OCI-M1 (cell line): ENCODE measurements at regions not wholly inside any gene's neighbourhood (a gene's known extent, or its start where the extent isn't known, plus 50 kb on each side); places are given as distances from the start of the nearest gene placed in this dataset.

ENCODE experiments used
- DNase-seq: peaks from one replicate; lab custom pipeline; 2025; lab: John Stamatoyannopoulos, UW

- DNase-seq: no peak
Measured at GRCh38 chr16:5850632-5851392, 753.2 kb upstream of the EEF2KMT start.

GRCh38 chr16:5845046-5845445, 747.5 kb upstream of the EEF2KMT start:
- no peak for DNase-seq

DNA sequence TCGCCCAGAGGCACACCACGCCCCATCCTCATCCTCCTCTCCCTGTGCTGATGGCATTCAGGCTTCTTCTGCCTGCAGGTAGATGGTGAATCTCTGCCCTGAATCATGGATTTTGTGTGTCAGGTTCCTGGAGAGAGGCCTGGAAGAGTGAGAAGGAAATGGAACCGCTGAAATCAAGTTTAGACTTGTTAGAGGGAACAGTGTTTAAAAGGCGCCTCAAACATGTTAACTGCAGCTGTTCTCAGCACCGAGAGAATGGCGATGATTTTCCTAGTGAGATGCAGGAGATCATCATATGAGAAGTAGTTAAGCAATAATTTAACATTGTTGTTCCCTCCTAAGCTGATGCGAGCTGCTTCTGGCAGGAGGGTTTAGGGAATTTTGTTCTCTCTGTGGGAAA, 744.4 kb upstream of the EEF2KMT start:
- no peak for DNase-seq

GRCh38 chr16:5838725-5839124, 741.1 kb upstream of the EEF2KMT start:
- no peak for DNase-seq

DNA sequence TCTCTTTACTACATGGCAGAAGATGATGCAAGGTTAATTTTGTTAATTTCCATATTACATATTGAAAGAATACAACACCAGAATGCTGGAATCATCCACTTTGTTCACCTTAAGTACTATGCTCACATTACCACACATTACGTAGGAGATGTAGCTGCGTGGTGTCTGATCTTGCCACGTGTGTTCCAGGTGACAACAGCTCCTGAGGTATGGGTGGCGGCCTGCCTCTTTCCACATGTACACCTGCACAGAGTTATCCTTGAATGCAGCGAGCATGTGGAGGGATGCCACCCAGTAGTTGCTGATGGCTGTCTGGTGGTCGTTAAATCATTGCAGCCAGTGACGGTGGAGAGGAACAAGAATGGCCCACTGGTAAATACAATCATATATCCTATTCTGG, 740.5 kb upstream of the EEF2KMT start:
- DNase-seq: no peak

DNA sequence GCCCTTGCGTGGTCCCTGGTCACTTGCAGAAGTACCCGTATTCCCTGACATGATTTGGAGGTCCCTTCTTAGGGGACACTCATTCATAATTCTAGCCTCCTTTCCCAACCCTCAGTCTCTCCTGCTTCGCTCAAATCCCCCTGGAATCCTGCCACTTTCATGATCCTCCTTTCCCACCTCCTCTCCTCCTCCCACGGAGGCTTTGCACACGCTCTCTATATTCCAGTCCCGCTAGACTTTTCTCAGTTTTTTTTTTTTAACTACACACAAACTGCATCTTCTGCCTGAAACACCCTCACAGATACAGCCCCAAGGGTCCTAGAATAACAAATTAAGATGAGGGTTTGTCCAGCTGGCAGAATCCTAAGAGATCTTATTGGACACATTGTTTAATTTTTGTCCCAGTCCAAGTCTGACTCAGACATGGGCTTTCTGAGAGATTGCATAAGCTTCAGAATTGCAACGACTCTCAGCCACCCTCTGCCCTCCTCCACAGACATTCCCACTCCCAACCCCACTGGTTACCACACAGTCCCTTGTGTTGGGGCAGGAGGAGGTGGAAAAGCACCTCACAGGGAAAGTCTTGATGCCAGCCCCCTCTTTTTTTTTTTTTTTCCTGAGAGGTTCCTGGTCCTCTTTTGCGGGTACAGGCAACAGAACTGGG, 739.5 kb upstream of the EEF2KMT start:
- no peak for DNase-seq

DNA sequence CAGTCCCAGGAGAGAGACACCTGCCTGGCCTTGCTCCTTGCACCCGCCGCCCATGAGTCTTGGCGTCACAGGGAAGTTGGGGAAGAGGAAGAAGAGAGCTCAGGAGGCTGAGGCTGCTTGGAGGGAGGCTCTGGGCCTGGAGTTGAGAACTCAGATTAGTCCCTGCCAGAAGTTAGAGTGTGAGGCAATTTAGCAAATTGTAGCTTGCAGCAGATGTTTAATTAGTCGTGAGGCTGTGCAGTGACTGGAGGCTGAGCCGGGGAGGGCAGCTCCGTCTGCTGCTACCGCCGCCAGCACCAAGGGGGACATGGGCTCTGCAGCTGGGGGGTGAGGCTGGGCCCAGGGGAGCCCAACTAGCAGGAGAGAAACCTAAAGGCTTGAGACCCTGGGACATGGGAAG, 738.3 kb upstream of the EEF2KMT start:
- DNase-seq: no peak

GRCh38 chr16:5826332-5826731, 728.7 kb upstream of the EEF2KMT start:
- no peak for DNase-seq

- no peak for DNase-seq
Measured at GRCh38 chr16:5820472-5820871, 722.9 kb upstream of the EEF2KMT start.

DNA sequence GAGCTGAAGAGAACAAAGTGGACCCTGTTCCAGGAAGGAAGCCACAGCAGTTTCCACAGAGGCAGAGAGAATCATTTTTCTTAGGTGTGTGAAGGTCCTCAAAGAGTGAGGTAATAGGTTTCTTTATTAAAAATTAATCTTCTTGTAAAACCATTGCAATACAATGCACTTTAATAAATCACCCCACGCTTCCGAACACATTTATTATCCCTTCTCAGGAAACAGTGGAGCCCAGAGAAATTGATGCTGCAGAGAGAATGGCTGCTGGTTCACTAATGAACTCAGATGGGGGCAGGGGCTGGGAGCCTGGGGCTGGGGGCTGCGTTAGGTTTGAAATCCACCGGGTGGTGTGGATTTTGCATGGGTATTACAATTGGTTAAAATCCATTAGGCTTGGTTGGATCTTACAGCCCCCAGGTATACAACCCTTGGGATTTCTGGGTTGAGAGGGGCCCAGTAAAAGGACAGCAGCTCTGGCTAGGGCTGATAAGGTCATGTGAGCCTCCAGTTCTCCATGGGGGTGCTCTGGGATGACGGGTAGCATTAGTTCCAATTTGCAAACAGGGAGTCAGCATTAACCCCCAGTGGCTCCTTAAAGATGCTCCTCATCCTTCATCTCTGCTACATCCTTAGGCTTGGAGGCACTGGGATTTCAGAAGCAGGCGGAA, 718.1 kb upstream of the EEF2KMT start:
- DNase-seq: no peak

DNA sequence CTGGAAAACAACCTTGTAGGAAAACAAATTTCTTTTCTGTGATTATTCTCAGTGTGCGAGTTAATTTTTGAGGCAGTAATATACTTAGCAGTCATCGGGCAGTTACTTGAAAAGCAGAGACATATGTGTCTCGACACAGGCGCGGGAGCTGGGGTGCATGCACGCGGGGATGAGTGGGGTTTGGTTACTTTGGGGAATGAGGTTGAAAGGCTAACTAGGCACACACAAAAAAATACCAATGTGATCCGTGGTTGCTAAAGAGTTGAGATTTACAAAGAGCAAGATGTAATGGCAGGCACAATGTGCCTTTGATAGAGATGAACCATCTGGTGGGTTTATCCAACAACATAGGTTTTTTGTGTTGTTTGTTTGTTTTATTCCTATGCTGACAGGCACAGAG, 703.8 kb upstream of the EEF2KMT start:
- no peak for DNase-seq

- no peak for DNase-seq
Measured at GRCh38 chr16:5793556-5793955, 696.0 kb upstream of the EEF2KMT start.

GRCh38 chr16:5791011-5791657, 693.5 kb upstream of the EEF2KMT start:
- no peak for DNase-seq

GRCh38 chr16:5790512-5790911, 692.9 kb upstream of the EEF2KMT start:
- no peak for DNase-seq

GRCh38 chr16:5789033-5789432, 691.4 kb upstream of the EEF2KMT start:
- DNase-seq: no peak

DNA sequence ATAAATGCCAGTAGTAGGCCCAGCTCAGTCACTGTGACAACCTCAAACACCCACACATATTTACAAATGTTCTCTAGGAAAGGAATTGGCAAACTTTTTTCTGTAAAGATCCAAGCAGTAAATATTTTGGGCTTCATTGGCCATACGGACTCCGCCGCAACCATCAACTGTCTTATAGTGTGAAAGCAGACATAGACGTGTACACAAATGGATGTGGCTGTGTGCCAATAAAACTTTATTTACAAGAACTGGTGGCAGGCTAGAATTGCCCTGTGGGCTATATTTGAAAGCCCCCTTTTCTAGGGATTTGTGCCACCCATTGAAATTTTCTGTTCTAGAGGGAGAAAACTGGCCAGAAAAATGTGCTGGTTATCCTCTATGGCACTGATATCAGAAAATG, 683.8 kb upstream of the EEF2KMT start:
- DNase-seq: no peak

DNA sequence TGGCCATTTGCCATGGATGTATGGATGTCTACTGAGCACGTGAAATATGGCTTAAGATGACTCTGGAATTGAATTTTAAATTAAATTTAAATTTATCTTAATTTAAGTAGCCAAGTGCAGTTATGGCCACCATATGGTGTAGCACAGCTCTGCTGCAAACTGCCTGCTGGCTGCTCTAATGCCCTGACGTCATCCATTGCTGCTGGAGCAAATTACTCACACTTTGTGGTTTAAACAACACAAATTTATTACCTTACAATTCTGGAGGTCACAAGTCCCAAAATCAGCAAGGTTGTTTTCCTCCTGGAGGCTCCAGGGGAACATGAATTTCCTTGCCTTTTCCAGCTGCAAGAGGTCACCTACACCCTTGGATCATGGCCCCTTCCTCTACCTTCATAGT, 679.3 kb upstream of the EEF2KMT start:
- peak; percentile 2 for DNase-seq

DNA sequence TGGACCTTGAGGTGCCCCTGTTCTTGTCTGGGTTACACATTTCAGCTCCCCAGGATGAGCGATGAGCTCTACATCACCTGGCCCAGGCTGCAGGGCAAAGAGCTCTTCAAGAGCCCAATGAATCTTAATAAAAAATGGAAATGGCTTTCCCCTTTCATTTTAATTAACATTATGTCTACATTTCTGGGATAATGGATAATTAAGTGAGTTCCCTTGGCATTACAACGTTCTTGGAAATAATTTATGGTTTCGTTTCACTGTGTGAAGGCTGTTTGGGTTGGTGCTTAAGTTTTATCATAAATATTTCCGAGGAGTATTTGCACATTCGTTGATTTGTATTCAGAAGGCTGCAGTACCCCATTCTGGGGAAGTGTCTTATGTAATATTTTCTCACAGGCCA, 678.3 kb upstream of the EEF2KMT start:
- no peak for DNase-seq

DNA sequence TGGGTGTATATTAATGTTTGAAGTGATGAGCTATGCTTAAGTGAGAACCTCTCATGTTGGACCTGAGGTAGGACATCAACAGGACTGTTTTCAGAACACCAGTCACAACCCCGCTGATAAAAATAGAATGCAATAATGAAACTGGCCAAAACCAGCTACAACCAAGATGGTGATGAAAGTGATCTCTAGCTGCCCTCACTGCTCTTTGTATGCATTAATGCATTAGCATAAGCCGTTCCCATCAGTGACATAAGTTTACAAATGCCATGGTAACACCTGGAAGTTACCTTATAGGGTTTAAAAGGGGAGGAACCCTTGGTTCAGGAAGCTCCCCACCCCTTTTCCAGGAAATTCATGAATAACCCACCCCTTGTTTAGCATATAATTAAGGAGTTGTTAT, 672.5 kb upstream of the EEF2KMT start:
- DNase-seq: no peak

- DNase-seq: no peak
Measured at GRCh38 chr16:5769513-5769912, 671.9 kb upstream of the EEF2KMT start.

- DNase-seq: no peak
Measured at GRCh38 chr16:5768445-5768844, 670.9 kb upstream of the EEF2KMT start.

GRCh38 chr16:5763176-5763575, 665.6 kb upstream of the EEF2KMT start:
- DNase-seq: no peak

GRCh38 chr16:5762362-5762761, 664.8 kb upstream of the EEF2KMT start:
- no peak for DNase-seq
